WTC11 (cell line): ENCODE measurements at regions not wholly inside any gene's neighbourhood (a gene's known extent, or its start where the extent isn't known, plus 50 kb on each side); places are given as distances from the start of the nearest gene placed in this dataset.

Source experiments
- ESRRA ChIP-seq: sonication (generic); formaldehyde crosslinking; IDR thresholded peaks from 2 replicates; pipeline ENCODE4 v1.8.1; 2022; ENCODE audit warnings: mild to moderate bottlenecking, missing genetic modification reagents, borderline replicate concordance
- ETV6 ChIP-seq: sonication (generic); formaldehyde crosslinking; IDR thresholded peaks from 2 replicates; pipeline ENCODE4 v1.8.1; 2022; ENCODE audit warnings: mild to moderate bottlenecking, missing genetic modification reagents
- MAX ChIP-seq: sonication (generic); formaldehyde crosslinking; IDR thresholded peaks from 2 replicates; pipeline ENCODE4 v1.8.0; 2022; ENCODE audit warnings: mild to moderate bottlenecking, missing genetic modification reagents
- MXD4 ChIP-seq: fragments of 250-450 bp; sonication (Bioruptor Pico); IDR thresholded peaks from 2 replicates; pipeline ENCODE4 v1.8.0; 2021; ENCODE audit warnings: mild to moderate bottlenecking, moderate library complexity, borderline replicate concordance
- MYBL2 ChIP-seq: sonication (generic); formaldehyde crosslinking; IDR thresholded peaks from 2 replicates; pipeline ENCODE4 v1.8.1; 2023; ENCODE audit warnings: mild to moderate bottlenecking, moderate library complexity, missing genetic modification reagents
- TCF7 ChIP-seq: sonication (generic); formaldehyde crosslinking; IDR thresholded peaks from 2 replicates; pipeline ENCODE4 v1.8.0; 2022; ENCODE audit warnings: mild to moderate bottlenecking, low read depth, missing genetic modification reagents, moderate library complexity
- ZNF121 ChIP-seq: sonication (generic); formaldehyde crosslinking; IDR thresholded peaks from 2 replicates; pipeline ENCODE4 v1.8.0; 2023; ENCODE audit warnings: missing genetic modification reagents
- TF ChIP-seq, protein P1 (sequence below): fragments of 200-600 bp; IDR thresholded peaks from 2 replicates; pipeline ENCODE4 v1.8.0; 2022; ENCODE audit warnings: antibody characterized with exemption
- TF ChIP-seq, protein P2 (sequence below): sonication (generic); formaldehyde crosslinking; IDR thresholded peaks from 2 replicates; pipeline ENCODE4 v1.8.1; 2022; ENCODE audit warnings: mild to moderate bottlenecking, missing genetic modification reagents, moderate library complexity, borderline replicate concordance
- TF ChIP-seq, protein P3 (sequence below): sonication (generic); formaldehyde crosslinking; IDR thresholded peaks from 2 replicates; pipeline ENCODE4 v1.8.1; 2022; ENCODE audit warnings: missing genetic modification reagents, borderline replicate concordance
- TF ChIP-seq, protein P4 (sequence below): sonication (generic); formaldehyde crosslinking; IDR thresholded peaks from 2 replicates; pipeline ENCODE4 v1.8.0; 2022; ENCODE audit warnings: mild to moderate bottlenecking, missing genetic modification reagents

DNA sequence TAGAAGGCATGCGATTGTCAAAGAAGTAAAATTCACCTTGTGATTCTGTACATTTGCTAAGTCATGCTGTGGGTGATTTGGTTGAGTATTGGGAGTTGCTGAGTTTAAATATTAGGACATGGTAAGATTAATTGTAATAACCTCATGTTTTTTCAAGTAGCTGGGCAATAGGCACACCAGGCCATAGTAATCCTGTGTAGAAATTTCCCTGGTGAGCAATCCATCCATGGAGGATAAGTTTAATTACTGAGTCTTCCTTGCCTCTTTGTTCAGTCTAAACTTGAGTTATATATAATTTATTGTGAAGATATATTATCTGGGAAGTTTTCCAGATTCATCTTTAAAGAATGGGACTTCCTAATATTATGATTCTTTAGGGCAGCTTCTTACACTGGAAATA is 221.1 kb upstream of the NUDT12 start:
- TF ChIP-seq ZNF121 (CRISPR knock-in tag) (no peak), ESRRA (no peak), MXD4 (CRISPR knock-in tag) (no peak), TCF7 (CRISPR knock-in tag) (no peak), MAX (CRISPR knock-in tag) (no peak), MYBL2 (CRISPR knock-in tag) (no peak), ETV6 (CRISPR knock-in tag) (no peak)
- TF ChIP-seq, protein P1, sequence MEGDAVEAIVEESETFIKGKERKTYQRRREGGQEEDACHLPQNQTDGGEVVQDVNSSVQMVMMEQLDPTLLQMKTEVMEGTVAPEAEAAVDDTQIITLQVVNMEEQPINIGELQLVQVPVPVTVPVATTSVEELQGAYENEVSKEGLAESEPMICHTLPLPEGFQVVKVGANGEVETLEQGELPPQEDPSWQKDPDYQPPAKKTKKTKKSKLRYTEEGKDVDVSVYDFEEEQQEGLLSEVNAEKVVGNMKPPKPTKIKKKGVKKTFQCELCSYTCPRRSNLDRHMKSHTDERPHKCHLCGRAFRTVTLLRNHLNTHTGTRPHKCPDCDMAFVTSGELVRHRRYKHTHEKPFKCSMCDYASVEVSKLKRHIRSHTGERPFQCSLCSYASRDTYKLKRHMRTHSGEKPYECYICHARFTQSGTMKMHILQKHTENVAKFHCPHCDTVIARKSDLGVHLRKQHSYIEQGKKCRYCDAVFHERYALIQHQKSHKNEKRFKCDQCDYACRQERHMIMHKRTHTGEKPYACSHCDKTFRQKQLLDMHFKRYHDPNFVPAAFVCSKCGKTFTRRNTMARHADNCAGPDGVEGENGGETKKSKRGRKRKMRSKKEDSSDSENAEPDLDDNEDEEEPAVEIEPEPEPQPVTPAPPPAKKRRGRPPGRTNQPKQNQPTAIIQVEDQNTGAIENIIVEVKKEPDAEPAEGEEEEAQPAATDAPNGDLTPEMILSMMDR = no peak
- TF ChIP-seq, protein P2, sequence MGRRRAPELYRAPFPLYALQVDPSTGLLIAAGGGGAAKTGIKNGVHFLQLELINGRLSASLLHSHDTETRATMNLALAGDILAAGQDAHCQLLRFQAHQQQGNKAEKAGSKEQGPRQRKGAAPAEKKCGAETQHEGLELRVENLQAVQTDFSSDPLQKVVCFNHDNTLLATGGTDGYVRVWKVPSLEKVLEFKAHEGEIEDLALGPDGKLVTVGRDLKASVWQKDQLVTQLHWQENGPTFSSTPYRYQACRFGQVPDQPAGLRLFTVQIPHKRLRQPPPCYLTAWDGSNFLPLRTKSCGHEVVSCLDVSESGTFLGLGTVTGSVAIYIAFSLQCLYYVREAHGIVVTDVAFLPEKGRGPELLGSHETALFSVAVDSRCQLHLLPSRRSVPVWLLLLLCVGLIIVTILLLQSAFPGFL (CRISPR knock-in tag) = no peak
- TF ChIP-seq, protein P3, sequence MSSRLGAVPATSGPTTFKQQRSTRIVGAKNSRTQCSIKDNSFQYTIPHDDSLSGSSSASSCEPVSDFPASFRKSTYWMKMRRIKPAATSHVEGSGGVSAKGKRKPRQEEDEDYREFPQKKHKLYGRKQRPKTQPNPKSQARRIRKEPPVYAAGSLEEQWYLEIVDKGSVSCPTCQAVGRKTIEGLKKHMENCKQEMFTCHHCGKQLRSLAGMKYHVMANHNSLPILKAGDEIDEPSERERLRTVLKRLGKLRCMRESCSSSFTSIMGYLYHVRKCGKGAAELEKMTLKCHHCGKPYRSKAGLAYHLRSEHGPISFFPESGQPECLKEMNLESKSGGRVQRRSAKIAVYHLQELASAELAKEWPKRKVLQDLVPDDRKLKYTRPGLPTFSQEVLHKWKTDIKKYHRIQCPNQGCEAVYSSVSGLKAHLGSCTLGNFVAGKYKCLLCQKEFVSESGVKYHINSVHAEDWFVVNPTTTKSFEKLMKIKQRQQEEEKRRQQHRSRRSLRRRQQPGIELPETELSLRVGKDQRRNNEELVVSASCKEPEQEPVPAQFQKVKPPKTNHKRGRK (CRISPR knock-in tag) = no peak
- TF ChIP-seq, protein P4, sequence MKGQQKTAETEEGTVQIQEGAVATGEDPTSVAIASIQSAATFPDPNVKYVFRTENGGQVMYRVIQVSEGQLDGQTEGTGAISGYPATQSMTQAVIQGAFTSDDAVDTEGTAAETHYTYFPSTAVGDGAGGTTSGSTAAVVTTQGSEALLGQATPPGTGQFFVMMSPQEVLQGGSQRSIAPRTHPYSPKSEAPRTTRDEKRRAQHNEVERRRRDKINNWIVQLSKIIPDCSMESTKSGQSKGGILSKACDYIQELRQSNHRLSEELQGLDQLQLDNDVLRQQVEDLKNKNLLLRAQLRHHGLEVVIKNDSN (CRISPR knock-in tag) = no peak
